OCI-LY7 (cell line): ENCODE measurements at regions not wholly inside any gene's neighbourhood (a gene's known extent, or its start where the extent isn't known, plus 50 kb on each side); places are given as distances from the start of the nearest gene placed in this dataset.

Experiments
- BruUV-seq: library from RNA; stranded (reverse); fragments of 400-500 nt; replicated peaks from 2 replicates; lab custom pipeline; 2021; lab: Mats Ljungman, UMichigan
- CTCF ChIA-PET: fragments of 300-600 bp; sonication (Branson Sonifier 250); formaldehyde crosslinking; loops from one replicate; lab custom pipeline; 2022; ENCODE audit warnings: antibody characterized with exemption; ENCODE audit not compliant: unreplicated experiment; lab: Charles Lee
- POLR2A ChIA-PET: fragments of 300-600 bp; sonication (Branson Sonifier 250); formaldehyde crosslinking; loops from one replicate; lab custom pipeline; 2022; ENCODE audit warnings: antibody characterized with exemption; lab: Charles Lee
- DNase-seq: peaks from one replicate; pipeline ENCODE4 v3.0.0-alpha.2; 2015; ENCODE audit warnings: low spot score
- H2AFZ ChIP-seq: fragments of 200-600 bp; sonication (generic), shearing (Covaris generic); 2 replicates; pipeline ENCODE4 v1.6.1; 2014; ENCODE audit warnings: mild to moderate bottlenecking, antibody characterized with exemption, low read length, moderate library complexity
- H3K27ac ChIP-seq: fragments of 200-600 bp; sonication (generic); 2 replicates; pipeline ENCODE4 v1.5.1; 2014; ENCODE audit warnings: mixed run types, low read depth, mild to moderate bottlenecking, moderate library complexity, low read length, inconsistent platforms; ENCODE audit not compliant: poor library complexity, severe bottlenecking
- H3K36me3 ChIP-seq: fragments of 200-600 bp; sonication (generic); 2 replicates; pipeline ENCODE4 v1.6.1; 2014; ENCODE audit warnings: mild to moderate bottlenecking, antibody characterized with exemption, low read length, moderate library complexity, mixed read lengths; ENCODE audit not compliant: insufficient read depth
- H3K4me1 ChIP-seq: fragments of 200-600 bp; sonication (generic); 2 replicates; pipeline ENCODE4 v1.5.1; 2014; ENCODE audit warnings: mild to moderate bottlenecking, low read length; ENCODE audit not compliant: insufficient read depth, poor library complexity, severe bottlenecking
- H3K4me2 ChIP-seq: fragments of 200-600 bp; sonication (generic); 2 replicates; pipeline ENCODE4 v1.6.1; 2014; ENCODE audit warnings: mild to moderate bottlenecking, low read length
- H3K4me3 ChIP-seq: fragments of 200-600 bp; sonication (generic); 2 replicates; pipeline ENCODE4 v1.5.1; 2014; ENCODE audit warnings: mild to moderate bottlenecking, low read depth, low read length; ENCODE audit not compliant: poor library complexity, severe bottlenecking
- H3K79me2 ChIP-seq: fragments of 200-600 bp; sonication (generic); 2 replicates; pipeline ENCODE4 v1.6.1; 2016; ENCODE audit warnings: low read depth, mild to moderate bottlenecking, low read length, moderate library complexity, mixed read lengths; ENCODE audit not compliant: insufficient read depth
- H3K9me2 ChIP-seq: fragments of 200-600 bp; sonication (generic); 2 replicates; pipeline ENCODE4 v1.6.1; 2016; ENCODE audit warnings: mild to moderate bottlenecking, low read length, mixed read lengths; ENCODE audit not compliant: insufficient read depth
- H3K9me3 ChIP-seq: fragments of 200-600 bp; sonication (generic); 2 replicates; pipeline ENCODE4 v1.6.1; 2014; ENCODE audit warnings: mild to moderate bottlenecking, mixed run types, low read length, mixed read lengths
- H4K20me1 ChIP-seq: fragments of 200-600 bp; sonication (generic); 2 replicates; pipeline ENCODE4 v1.6.1; 2014; ENCODE audit warnings: mild to moderate bottlenecking, antibody characterized with exemption, low read length, moderate library complexity, mixed read lengths; ENCODE audit not compliant: insufficient read depth
- EZH2phosphoT487 ChIP-seq: fragments of 200-600 bp; sonication (generic); IDR thresholded peaks from 2 replicates; pipeline ENCODE4 v1.6.1; 2018; ENCODE audit warnings: low read depth, borderline replicate concordance, mild to moderate bottlenecking, mixed run types, antibody characterized with exemption, low read length, moderate library complexity, mixed read lengths
- intact Hi-C: fragments of 100-400 bp; cut with micrococcal nuclease; formaldehyde crosslinking; loops from one replicate; pipeline ENCODE4 v1.10.0; 2022; ENCODE audit not compliant: unreplicated experiment
- TF ChIP-seq, protein P1 (sequence below): fragments of 200-600 bp; sonication (generic); conservative IDR thresholded peaks from 2 replicates; pipeline ENCODE4 v1.5.1; 2014; ENCODE audit warnings: mild to moderate bottlenecking, antibody characterized with exemption, low read length, moderate library complexity, mixed read lengths

DNA sequence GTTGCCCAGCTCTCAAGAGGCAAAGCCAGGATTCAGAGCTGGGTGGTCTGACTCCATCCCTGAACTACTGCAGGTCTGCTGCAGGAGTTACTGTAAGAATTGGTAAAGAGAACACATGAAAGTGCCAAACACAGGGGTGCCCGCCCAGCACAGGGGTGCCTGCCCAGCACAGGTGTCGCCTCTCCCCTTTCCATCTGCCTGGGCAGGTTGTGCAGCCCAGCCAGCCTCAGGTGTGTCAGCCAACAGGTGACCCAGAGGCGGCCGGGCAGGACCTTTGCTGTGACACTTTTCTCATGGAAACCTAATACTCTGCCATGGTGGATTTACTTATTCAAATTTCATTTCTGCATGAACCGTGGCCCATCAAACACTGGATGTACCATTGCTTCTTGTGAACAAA lies 289.7 kb upstream of the IRX4 start:
- intact Hi-C loops, result no loop called here
- no peaks in the 10 kb centered on the region for H3K9me3 ChIP-seq
- H3K4me3 ChIP-seq, result no peak overlapping the region
- no peaks in the 10 kb centered on the region for H4K20me1 ChIP-seq
- no peak overlapping the region for H2AFZ ChIP-seq
- no peaks in the 10 kb centered on the region for H3K4me1 ChIP-seq
- CTCF ChIA-PET, result no interaction called here
- DNase-seq, result no peak
- H3K9me2 ChIP-seq, result no peaks in the 10 kb centered on the region
- POLR2A ChIA-PET, result interaction anchor here (1.1 kb wide), 1 partner anchor 14 kb away, joined by 5 read pairs; no protein-coding TSS in a partner anchor
- no peak overlapping the region for H3K4me2 ChIP-seq
- H3K36me3 ChIP-seq, result no peaks in the 10 kb centered on the region
- no TSS peak for BruUV-seq
- H3K27ac ChIP-seq, result no peak overlapping the region
- no peaks in the 10 kb centered on the region for H3K79me2 ChIP-seq
- no peak for TF ChIP-seq EZH2phosphoT487
- TF ChIP-seq, protein P1, sequence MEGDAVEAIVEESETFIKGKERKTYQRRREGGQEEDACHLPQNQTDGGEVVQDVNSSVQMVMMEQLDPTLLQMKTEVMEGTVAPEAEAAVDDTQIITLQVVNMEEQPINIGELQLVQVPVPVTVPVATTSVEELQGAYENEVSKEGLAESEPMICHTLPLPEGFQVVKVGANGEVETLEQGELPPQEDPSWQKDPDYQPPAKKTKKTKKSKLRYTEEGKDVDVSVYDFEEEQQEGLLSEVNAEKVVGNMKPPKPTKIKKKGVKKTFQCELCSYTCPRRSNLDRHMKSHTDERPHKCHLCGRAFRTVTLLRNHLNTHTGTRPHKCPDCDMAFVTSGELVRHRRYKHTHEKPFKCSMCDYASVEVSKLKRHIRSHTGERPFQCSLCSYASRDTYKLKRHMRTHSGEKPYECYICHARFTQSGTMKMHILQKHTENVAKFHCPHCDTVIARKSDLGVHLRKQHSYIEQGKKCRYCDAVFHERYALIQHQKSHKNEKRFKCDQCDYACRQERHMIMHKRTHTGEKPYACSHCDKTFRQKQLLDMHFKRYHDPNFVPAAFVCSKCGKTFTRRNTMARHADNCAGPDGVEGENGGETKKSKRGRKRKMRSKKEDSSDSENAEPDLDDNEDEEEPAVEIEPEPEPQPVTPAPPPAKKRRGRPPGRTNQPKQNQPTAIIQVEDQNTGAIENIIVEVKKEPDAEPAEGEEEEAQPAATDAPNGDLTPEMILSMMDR, result no peak

GRCh38 chr5:2170761-2171160 lies 288.0 kb upstream of the IRX4 start:
- DNase-seq, result no peak
- POLR2A ChIA-PET, result no interaction called here
- CTCF ChIA-PET, result no interaction called here

More at GRCh38 chr5:2170761-2171160, 288.0 kb upstream of the IRX4 start:
- no peaks in the 10 kb centered on the region for H3K9me2 ChIP-seq
- TF ChIP-seq EZH2phosphoT487, result no peak
- TF ChIP-seq, protein P1, result no peak
- H3K79me2 ChIP-seq, result no peaks in the 10 kb centered on the region
- no peaks in the 10 kb centered on the region for H3K4me1 ChIP-seq
- no peak overlapping the region for H3K4me2 ChIP-seq
- H3K36me3 ChIP-seq, result no peaks in the 10 kb centered on the region
- H3K4me3 ChIP-seq, result no peak overlapping the region
- intact Hi-C loops, result no loop called here
- no peaks in the 10 kb centered on the region for H4K20me1 ChIP-seq
- H3K27ac ChIP-seq, result no peak overlapping the region
- H2AFZ ChIP-seq, result no peak overlapping the region
- BruUV-seq, result no TSS peak
- no peaks in the 10 kb centered on the region for H3K9me3 ChIP-seq
